ENCODE measurements at regions not wholly inside any gene's neighbourhood (a gene's known extent, or its start where the extent isn't known, plus 50 kb on each side); places are given as distances from the start of the nearest gene placed in this dataset.

DNA sequence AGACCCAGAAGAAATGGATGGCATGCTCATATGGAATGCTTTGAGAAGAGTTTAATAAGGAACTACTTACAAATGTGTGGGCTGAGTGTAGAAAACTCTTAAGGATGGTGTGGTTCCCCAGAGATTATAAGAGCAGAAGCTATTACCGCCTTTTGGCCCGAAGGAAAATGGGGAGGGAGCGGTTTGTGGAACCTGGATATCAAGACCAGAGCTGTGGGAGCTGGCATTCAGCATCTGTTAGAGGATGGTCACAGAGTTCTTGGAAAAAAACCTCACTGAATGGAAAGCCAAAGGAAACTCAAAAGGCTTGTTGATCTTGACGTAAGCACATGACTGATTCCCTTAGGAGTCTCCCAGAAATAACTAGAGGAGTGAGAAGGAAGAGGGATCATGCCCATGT, 151.0 kb downstream of the PJA2 start:
- H3K27ac Mint-ChIP-seq: peak overlapping the region; percentile 36
- DNase-seq: no peak
- H3K4me1 Mint-ChIP-seq: no peaks in the 10 kb centered on the region
- no peak overlapping the region for H3K4me3 Mint-ChIP-seq
- H3K9me3 Mint-ChIP-seq: peaks cover 10% of the 10 kb centered on the region
- peaks cover 8% of the 10 kb centered on the region for H3K36me3 Mint-ChIP-seq (ENCODE audit: low read depth)
- TF ChIP-seq, protein P1, sequence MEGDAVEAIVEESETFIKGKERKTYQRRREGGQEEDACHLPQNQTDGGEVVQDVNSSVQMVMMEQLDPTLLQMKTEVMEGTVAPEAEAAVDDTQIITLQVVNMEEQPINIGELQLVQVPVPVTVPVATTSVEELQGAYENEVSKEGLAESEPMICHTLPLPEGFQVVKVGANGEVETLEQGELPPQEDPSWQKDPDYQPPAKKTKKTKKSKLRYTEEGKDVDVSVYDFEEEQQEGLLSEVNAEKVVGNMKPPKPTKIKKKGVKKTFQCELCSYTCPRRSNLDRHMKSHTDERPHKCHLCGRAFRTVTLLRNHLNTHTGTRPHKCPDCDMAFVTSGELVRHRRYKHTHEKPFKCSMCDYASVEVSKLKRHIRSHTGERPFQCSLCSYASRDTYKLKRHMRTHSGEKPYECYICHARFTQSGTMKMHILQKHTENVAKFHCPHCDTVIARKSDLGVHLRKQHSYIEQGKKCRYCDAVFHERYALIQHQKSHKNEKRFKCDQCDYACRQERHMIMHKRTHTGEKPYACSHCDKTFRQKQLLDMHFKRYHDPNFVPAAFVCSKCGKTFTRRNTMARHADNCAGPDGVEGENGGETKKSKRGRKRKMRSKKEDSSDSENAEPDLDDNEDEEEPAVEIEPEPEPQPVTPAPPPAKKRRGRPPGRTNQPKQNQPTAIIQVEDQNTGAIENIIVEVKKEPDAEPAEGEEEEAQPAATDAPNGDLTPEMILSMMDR (IDR thresholded peaks at IDR 0.05): no peak
- peaks cover 3% of the 10 kb centered on the region for H3K27me3 Mint-ChIP-seq (ENCODE audit: low read depth, poor library complexity)

- H3K4me1 Mint-ChIP-seq: no peaks in the 10 kb centered on the region
- no peak overlapping the region for H3K4me3 Mint-ChIP-seq
- peaks cover 3% of the 10 kb centered on the region for H3K27me3 Mint-ChIP-seq (ENCODE audit: low read depth, poor library complexity)
- no peak overlapping the region for H3K27ac Mint-ChIP-seq
- H3K9me3 Mint-ChIP-seq: peaks cover 10% of the 10 kb centered on the region
- TF ChIP-seq, protein P1 (IDR thresholded peaks at IDR 0.05): no peak
- DNase-seq: no peak
- peaks cover 8% of the 10 kb centered on the region for H3K36me3 Mint-ChIP-seq (ENCODE audit: low read depth)
Measured at GRCh38 chr5:109256486-109256885, 153.3 kb downstream of the PJA2 start.

- H3K4me1 Mint-ChIP-seq: no peaks in the 10 kb centered on the region
- no peak overlapping the region for H3K4me3 Mint-ChIP-seq
- H3K9me3 Mint-ChIP-seq: peaks cover 10% of the 10 kb centered on the region
- H3K36me3 Mint-ChIP-seq (ENCODE audit: low read depth): peaks cover 8% of the 10 kb centered on the region
- H3K27me3 Mint-ChIP-seq (ENCODE audit: low read depth, poor library complexity): peaks cover 3% of the 10 kb centered on the region
- no peak overlapping the region for H3K27ac Mint-ChIP-seq
- no peak for DNase-seq
- TF ChIP-seq, protein P1 (IDR thresholded peaks at IDR 0.05): no peak
Measured at GRCh38 chr5:109254511-109254910, 155.3 kb downstream of the PJA2 start.

DNA sequence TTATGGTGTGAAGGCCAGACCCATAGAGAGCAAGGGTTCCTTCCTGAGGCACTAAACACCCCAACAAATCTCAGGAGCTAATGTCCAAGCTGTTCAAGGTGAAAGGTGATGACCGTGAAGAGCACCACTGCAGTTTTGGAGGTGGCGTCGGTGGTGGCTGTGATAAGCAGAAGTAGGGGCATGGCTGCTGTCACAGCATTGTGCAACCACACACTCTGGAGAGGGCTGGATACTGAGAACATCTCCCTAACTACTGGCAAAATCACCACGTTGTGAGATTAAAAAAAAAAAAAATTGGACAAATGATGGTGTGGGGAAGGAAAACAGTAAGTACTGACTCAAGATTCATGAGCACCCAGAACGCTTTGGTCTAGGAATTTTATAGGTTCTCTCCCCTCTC, 156.5 kb downstream of the PJA2 start:
- TF ChIP-seq, protein P1 (IDR thresholded peaks at IDR 0.05): no peak
- no peaks in the 10 kb centered on the region for H3K4me1 Mint-ChIP-seq
- H3K4me3 Mint-ChIP-seq: no peak overlapping the region
- DNase-seq: no peak
- no peak overlapping the region for H3K27ac Mint-ChIP-seq
- no peaks in the 10 kb centered on the region for H3K9me3 Mint-ChIP-seq
- H3K36me3 Mint-ChIP-seq (ENCODE audit: low read depth): no peaks in the 10 kb centered on the region
- peaks cover 3% of the 10 kb centered on the region for H3K27me3 Mint-ChIP-seq (ENCODE audit: low read depth, poor library complexity)

GRCh38 chr5:109252731-109253130, 157.0 kb downstream of the PJA2 start:
- Mint-ChIP-seq H3K27me3 (ENCODE audit: low read depth, poor library complexity) (peaks cover 3% of the 10 kb centered on the region), H3K4me3 (no peak overlapping the region), H3K4me1 (no peaks in the 10 kb centered on the region), H3K27ac (no peak overlapping the region), H3K36me3 (ENCODE audit: low read depth) (no peaks in the 10 kb centered on the region), H3K9me3 (no peaks in the 10 kb centered on the region)
- no peak for DNase-seq
- TF ChIP-seq, protein P1 (IDR thresholded peaks at IDR 0.05): no peak

- H3K27me3 Mint-ChIP-seq (ENCODE audit: low read depth, poor library complexity): peaks cover 6% of the 10 kb centered on the region
- H3K4me3 Mint-ChIP-seq: no peak overlapping the region
- H3K27ac Mint-ChIP-seq: no peak overlapping the region
Measured at GRCh38 chr5:109250533-109251329, 159.0 kb downstream of the PJA2 start.

More at GRCh38 chr5:109250533-109251329, 159.0 kb downstream of the PJA2 start:
- H3K4me1 Mint-ChIP-seq: no peaks in the 10 kb centered on the region
- H3K9me3 Mint-ChIP-seq: peaks cover 16% of the 10 kb centered on the region
- H3K36me3 Mint-ChIP-seq (ENCODE audit: low read depth): peaks cover 4% of the 10 kb centered on the region
- TF ChIP-seq, protein P1 (IDR thresholded peaks at IDR 0.05): no peak
- no peak for DNase-seq

Measured in nephron progenitor cell (in vitro differentiated cells).